ENCODE measurements at regions not wholly inside any gene's neighbourhood (a gene's known extent, or its start where the extent isn't known, plus 50 kb on each side); places are given as distances from the start of the nearest gene placed in this dataset.

DNA sequence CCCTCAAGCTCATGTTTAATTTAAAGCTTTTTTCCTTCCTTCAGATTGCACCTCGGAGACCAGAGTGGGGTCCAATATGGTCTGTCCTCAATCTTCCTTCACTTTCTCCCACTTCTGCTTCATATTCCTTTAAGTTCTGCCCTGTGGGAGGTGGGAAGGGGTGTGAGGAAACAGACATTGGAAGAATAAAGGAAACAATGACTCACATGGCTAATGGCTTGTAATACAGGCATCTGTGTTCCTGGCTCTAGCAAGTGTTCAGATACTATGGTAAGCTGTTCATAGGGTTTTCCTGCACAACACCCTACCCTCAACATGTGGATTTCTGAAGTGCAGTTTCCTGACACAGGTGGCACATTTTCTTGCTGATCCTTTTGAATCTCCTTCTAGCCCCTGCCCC lies 209.5 kb downstream of the PIK3C3 start:
- no CpG with 5 or more reads among the region's 1 CpG for WGBS, 2 donors (ENCODE audit: extremely low coverage in 2 of 2, insufficient read length in 2 of 2, insufficient replicate concordance in 1 of 2)
- H3K4ac ChIP-seq (ENCODE audit: low read length): no peak overlapping the region
- H3K23ac ChIP-seq (ENCODE audit: low read depth, low read length, poor library complexity): no peak overlapping the region
- H3K9ac ChIP-seq (ENCODE audit: low read depth, low read length, poor library complexity): no peak overlapping the region
- no peak overlapping the region for H2BK120ac ChIP-seq (ENCODE audit: low read depth, low read length)
- H4K91ac ChIP-seq (ENCODE audit: low read depth, low read length, poor library complexity): no peak overlapping the region
- H3K4me3 ChIP-seq (ENCODE audit: low read length in 2 of 2): no peak overlapping the region
- H3K79me1 ChIP-seq (ENCODE audit: low read depth, low read length): no peaks in the 10 kb centered on the region
- no peak overlapping the region for H3K18ac ChIP-seq (ENCODE audit: low read length)
- H2BK15ac ChIP-seq (ENCODE audit: low read length): no peak overlapping the region
- H3K14ac ChIP-seq (ENCODE audit: low read length): no peak overlapping the region
- H3K36me3 ChIP-seq (replicated peaks in 1 of 2; ENCODE audit: control insufficient read depth in 2 of 2, insufficient read depth in 2 of 2, low read length in 2 of 2): no peaks in the 10 kb centered on the region
- H2BK12ac ChIP-seq (ENCODE audit: low read length): no peak overlapping the region
- no peaks in the 10 kb centered on the region for H3K27me3 ChIP-seq (ENCODE audit: control insufficient read depth in 3 of 3, insufficient read depth in 3 of 3, low read depth in 1 of 3, low read length in 3 of 3)
- no peak overlapping the region for H2BK5ac ChIP-seq (ENCODE audit: low read length)
- H3K4me1 ChIP-seq (ENCODE audit: control insufficient read depth in 2 of 2, insufficient read depth in 1 of 2, low read depth in 1 of 2, low read length in 2 of 2): no peaks in the 10 kb centered on the region
- H2AK5ac ChIP-seq (ENCODE audit: low read depth, low read length): no peak overlapping the region
- no peak overlapping the region for H2AFZ ChIP-seq (ENCODE audit: low read length)
- no peak overlapping the region for H4K8ac ChIP-seq (ENCODE audit: low read depth, low read length)
- DNase-seq (ENCODE audit: low spot score): no peak
- H3K9me3 ChIP-seq (replicated peaks in 1 of 2; ENCODE audit: control insufficient read depth in 2 of 2, insufficient read depth in 1 of 2, low read depth in 1 of 2, low read length in 2 of 2): no peaks in the 10 kb centered on the region
- H3K27ac ChIP-seq (replicated peaks; ENCODE audit: low read length): no peak overlapping the region
- H3K4me2 ChIP-seq (ENCODE audit: insufficient read depth, low read length, poor library complexity, severe bottlenecking): no peak overlapping the region

DNA sequence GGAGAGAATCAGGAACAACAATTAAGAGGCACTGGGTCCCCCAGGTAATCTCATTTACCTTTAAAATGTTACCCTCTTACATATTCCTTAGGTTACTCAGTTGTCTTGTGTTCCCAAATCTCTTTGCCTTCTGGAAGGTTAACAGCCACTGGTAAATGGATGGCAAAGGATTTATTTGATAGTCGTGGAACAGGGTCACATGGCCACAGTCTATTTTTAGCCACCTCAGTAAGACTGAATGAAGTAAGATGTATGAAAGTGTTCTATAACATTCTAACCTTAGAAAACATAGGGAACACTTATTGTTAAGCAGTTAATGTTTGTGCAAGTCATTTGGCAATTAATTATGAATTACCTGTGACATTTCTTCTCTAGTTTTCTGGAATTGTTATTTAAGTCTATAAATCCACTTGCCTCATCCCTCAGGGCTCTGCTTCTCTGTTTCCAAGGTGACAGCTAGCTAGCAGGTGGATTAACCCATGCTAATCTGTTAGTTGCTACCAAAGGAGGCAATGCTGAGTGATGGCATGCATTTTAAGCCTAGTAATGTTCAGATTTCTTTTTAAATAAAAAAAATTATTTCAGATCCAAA lies 211.0 kb downstream of the PIK3C3 start:
- Histone ChIP-seq H2BK12ac (ENCODE audit: low read length) (no peak overlapping the region), H3K9me3 (replicated peaks in 1 of 2; ENCODE audit: control insufficient read depth in 2 of 2, insufficient read depth in 1 of 2, low read depth in 1 of 2, low read length in 2 of 2) (no peaks in the 10 kb centered on the region), H4K8ac (ENCODE audit: low read depth, low read length) (no peak overlapping the region), H3K4me3 (ENCODE audit: low read length in 2 of 2) (no peak overlapping the region), H2AK5ac (ENCODE audit: low read depth, low read length) (no peak overlapping the region), H2BK15ac (ENCODE audit: low read length) (no peak overlapping the region), H3K79me1 (ENCODE audit: low read depth, low read length) (no peaks in the 10 kb centered on the region), H3K27ac (replicated peaks; ENCODE audit: low read length) (no peak overlapping the region), H3K27me3 (ENCODE audit: control insufficient read depth in 3 of 3, insufficient read depth in 3 of 3, low read depth in 1 of 3, low read length in 3 of 3) (no peaks in the 10 kb centered on the region), H3K4me1 (ENCODE audit: control insufficient read depth in 2 of 2, insufficient read depth in 1 of 2, low read depth in 1 of 2, low read length in 2 of 2) (no peaks in the 10 kb centered on the region), H3K14ac (ENCODE audit: low read length) (no peak overlapping the region), H4K91ac (ENCODE audit: low read depth, low read length, poor library complexity) (no peak overlapping the region), H2AFZ (ENCODE audit: low read length) (no peak overlapping the region), H3K4ac (ENCODE audit: low read length) (no peak overlapping the region), H2BK120ac (ENCODE audit: low read depth, low read length) (no peak overlapping the region), H2BK5ac (ENCODE audit: low read length) (no peak overlapping the region), H3K9ac (ENCODE audit: low read depth, low read length, poor library complexity) (no peak overlapping the region), H3K18ac (ENCODE audit: low read length) (no peak overlapping the region), H3K36me3 (replicated peaks in 1 of 2; ENCODE audit: control insufficient read depth in 2 of 2, insufficient read depth in 2 of 2, low read length in 2 of 2) (no peaks in the 10 kb centered on the region), H3K4me2 (ENCODE audit: insufficient read depth, low read length, poor library complexity, severe bottlenecking) (no peak overlapping the region), H3K23ac (ENCODE audit: low read depth, low read length, poor library complexity) (no peak overlapping the region)
- no peak for DNase-seq (ENCODE audit: low spot score)
- no CpG with 5 or more reads among the region's 1 CpG for WGBS, 2 donors (ENCODE audit: extremely low coverage in 2 of 2, insufficient read length in 2 of 2, insufficient replicate concordance in 1 of 2)

DNA sequence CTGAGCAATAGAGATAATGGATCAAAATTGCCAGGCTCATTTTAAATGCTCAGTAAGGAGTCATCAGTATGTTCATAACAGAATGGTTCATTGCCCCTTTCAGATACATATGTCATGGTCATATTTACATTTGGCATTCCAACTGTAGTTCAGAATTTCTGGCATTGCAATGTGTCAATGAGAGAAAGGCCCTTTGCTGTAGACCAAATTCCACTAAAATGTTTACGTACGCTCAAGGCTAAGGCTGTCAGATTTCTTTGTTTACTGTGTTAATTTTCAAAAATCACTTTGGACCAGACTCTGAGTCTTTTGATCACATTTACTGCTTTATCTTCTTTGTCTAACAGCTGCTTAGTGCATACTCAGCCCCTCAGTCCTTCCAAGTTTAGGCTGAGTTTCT lies 213.5 kb downstream of the PIK3C3 start:
- DNase-seq (ENCODE audit: low spot score): no peak
- no peak overlapping the region for H3K4me2 ChIP-seq (ENCODE audit: insufficient read depth, low read length, poor library complexity, severe bottlenecking)
- no peak overlapping the region for H2AK5ac ChIP-seq (ENCODE audit: low read depth, low read length)
- no peak overlapping the region for H2BK12ac ChIP-seq (ENCODE audit: low read length)
- no peaks in the 10 kb centered on the region for H3K36me3 ChIP-seq (replicated peaks in 1 of 2; ENCODE audit: control insufficient read depth in 2 of 2, insufficient read depth in 2 of 2, low read length in 2 of 2)
- no peak overlapping the region for H3K4ac ChIP-seq (ENCODE audit: low read length)
- H3K9ac ChIP-seq (ENCODE audit: low read depth, low read length, poor library complexity): no peak overlapping the region
- H3K4me1 ChIP-seq (ENCODE audit: control insufficient read depth in 2 of 2, insufficient read depth in 1 of 2, low read depth in 1 of 2, low read length in 2 of 2): no peaks in the 10 kb centered on the region
- H2BK5ac ChIP-seq (ENCODE audit: low read length): no peak overlapping the region
- no CpG with 5 or more reads among the region's 2 CpGs for WGBS, 2 donors (ENCODE audit: extremely low coverage in 2 of 2, insufficient read length in 2 of 2, insufficient replicate concordance in 1 of 2)
- H2AFZ ChIP-seq (ENCODE audit: low read length): no peak overlapping the region
- no peak overlapping the region for H2BK120ac ChIP-seq (ENCODE audit: low read depth, low read length)
- H4K8ac ChIP-seq (ENCODE audit: low read depth, low read length): no peak overlapping the region
- H3K9me3 ChIP-seq (replicated peaks in 1 of 2; ENCODE audit: control insufficient read depth in 2 of 2, insufficient read depth in 1 of 2, low read depth in 1 of 2, low read length in 2 of 2): no peaks in the 10 kb centered on the region
- H3K4me3 ChIP-seq (ENCODE audit: low read length in 2 of 2): no peak overlapping the region
- H3K14ac ChIP-seq (ENCODE audit: low read length): no peak overlapping the region
- H4K91ac ChIP-seq (ENCODE audit: low read depth, low read length, poor library complexity): no peak overlapping the region
- H3K79me1 ChIP-seq (ENCODE audit: low read depth, low read length): no peaks in the 10 kb centered on the region
- no peak overlapping the region for H2BK15ac ChIP-seq (ENCODE audit: low read length)
- H3K23ac ChIP-seq (ENCODE audit: low read depth, low read length, poor library complexity): no peak overlapping the region
- no peak overlapping the region for H3K18ac ChIP-seq (ENCODE audit: low read length)
- no peaks in the 10 kb centered on the region for H3K27me3 ChIP-seq (ENCODE audit: control insufficient read depth in 3 of 3, insufficient read depth in 3 of 3, low read depth in 1 of 3, low read length in 3 of 3)
- H3K27ac ChIP-seq (replicated peaks; ENCODE audit: low read length): no peak overlapping the region

DNA sequence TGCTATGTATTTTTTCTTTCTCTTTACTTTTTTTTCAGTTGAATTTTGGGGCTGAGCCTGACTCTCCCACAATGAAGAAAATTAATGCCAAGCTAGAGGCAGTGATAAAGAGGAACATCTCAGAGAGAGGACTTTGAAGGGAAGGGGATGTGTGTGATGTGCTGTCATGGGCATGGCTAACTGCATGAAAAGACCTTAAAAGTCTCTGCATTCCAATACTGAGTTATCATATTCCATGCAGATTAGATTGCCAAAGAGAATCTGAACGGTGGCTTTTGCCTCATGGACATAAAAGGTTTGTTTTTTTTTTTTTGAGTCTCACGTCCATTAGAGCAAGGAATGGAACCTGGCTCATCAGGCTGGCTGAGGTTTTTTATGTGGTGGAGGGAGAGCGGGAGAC lies 213.9 kb downstream of the PIK3C3 start:
- H3K79me1 ChIP-seq (ENCODE audit: low read depth, low read length): no peaks in the 10 kb centered on the region
- no CpG with 5 or more reads among the region's 3 CpGs for WGBS, 2 donors (ENCODE audit: extremely low coverage in 2 of 2, insufficient read length in 2 of 2, insufficient replicate concordance in 1 of 2)
- H3K14ac ChIP-seq (ENCODE audit: low read length): no peak overlapping the region
- H3K4me1 ChIP-seq (ENCODE audit: control insufficient read depth in 2 of 2, insufficient read depth in 1 of 2, low read depth in 1 of 2, low read length in 2 of 2): no peaks in the 10 kb centered on the region
- H2BK120ac ChIP-seq (ENCODE audit: low read depth, low read length): no peak overlapping the region
- no peak overlapping the region for H3K23ac ChIP-seq (ENCODE audit: low read depth, low read length, poor library complexity)
- H2AFZ ChIP-seq (ENCODE audit: low read length): no peak overlapping the region
- no peaks in the 10 kb centered on the region for H3K27me3 ChIP-seq (ENCODE audit: control insufficient read depth in 3 of 3, insufficient read depth in 3 of 3, low read depth in 1 of 3, low read length in 3 of 3)
- no peak overlapping the region for H2AK5ac ChIP-seq (ENCODE audit: low read depth, low read length)
- no peak for DNase-seq (ENCODE audit: low spot score)
- H2BK15ac ChIP-seq (ENCODE audit: low read length): no peak overlapping the region
- no peak overlapping the region for H3K4me3 ChIP-seq (ENCODE audit: low read length in 2 of 2)
- H3K9ac ChIP-seq (ENCODE audit: low read depth, low read length, poor library complexity): no peak overlapping the region
- no peak overlapping the region for H3K18ac ChIP-seq (ENCODE audit: low read length)
- no peak overlapping the region for H2BK5ac ChIP-seq (ENCODE audit: low read length)
- H4K91ac ChIP-seq (ENCODE audit: low read depth, low read length, poor library complexity): no peak overlapping the region
- H3K4ac ChIP-seq (ENCODE audit: low read length): no peak overlapping the region
- no peak overlapping the region for H4K8ac ChIP-seq (ENCODE audit: low read depth, low read length)
- H3K27ac ChIP-seq (replicated peaks; ENCODE audit: low read length): no peak overlapping the region
- H2BK12ac ChIP-seq (ENCODE audit: low read length): no peak overlapping the region
- no peaks in the 10 kb centered on the region for H3K9me3 ChIP-seq (replicated peaks in 1 of 2; ENCODE audit: control insufficient read depth in 2 of 2, insufficient read depth in 1 of 2, low read depth in 1 of 2, low read length in 2 of 2)
- H3K4me2 ChIP-seq (ENCODE audit: insufficient read depth, low read length, poor library complexity, severe bottlenecking): no peak overlapping the region
- no peaks in the 10 kb centered on the region for H3K36me3 ChIP-seq (replicated peaks in 1 of 2; ENCODE audit: control insufficient read depth in 2 of 2, insufficient read depth in 2 of 2, low read length in 2 of 2)

Measured in neuronal stem cell (in vitro differentiated cells).